ENCODE measurements at regions not wholly inside any gene's neighbourhood (a gene's known extent, or its start where the extent isn't known, plus 50 kb on each side); places are given as distances from the start of the nearest gene placed in this dataset.

GRCh38 chr1:34389974-34390373, 213.3 kb downstream of the C1orf94 start:
- no peak for TF ChIP-seq CTCF (IDR thresholded peaks at IDR 0.05)
- TF ChIP-seq POLR2AphosphoS5 (IDR thresholded peaks at IDR 0.05; ENCODE audit: low read depth, low read length): no peak
- no peak for TF ChIP-seq SIN3A (IDR thresholded peaks at IDR 0.05; ENCODE audit: borderline replicate concordance, insufficient read depth, low read depth, low read length)
- TF ChIP-seq REST (IDR thresholded peaks at IDR 0.05; ENCODE audit: insufficient read depth in 1 of 2, low read depth in 2 of 2, low read length in 1 of 2): no peak
- TF ChIP-seq TCF7L2 (IDR thresholded peaks at IDR 0.05; ENCODE audit: low read depth, low read length): no peak

Data from Panc1 (cell line).